SK-N-SH (cell line): ENCODE measurements at regions not wholly inside any gene's neighbourhood (a gene's known extent, or its start where the extent isn't known, plus 50 kb on each side); places are given as distances from the start of the nearest gene placed in this dataset.

ENCODE experiments used
- CTCF ChIA-PET: fragments of 300-600, 350-600 bp; formaldehyde crosslinking; extraction: SDS; loops from one replicate; lab custom pipeline; 2021; lab: Yijun Ruan, JAX
- POLR2A ChIA-PET: fragments of 350-600 bp; sonication (Branson Sonifier 250); formaldehyde crosslinking; extraction: SDS; loops from one replicate; lab custom pipeline; 2020; ENCODE audit warnings: antibody characterized with exemption, inconsistent platforms; lab: Yijun Ruan, JAX
- DNase-seq: peaks from one replicate; pipeline ENCODE4 v3.0.0; 2012
- H2AFZ ChIP-seq: fragments of 200-600 bp; sonication (generic); 2 replicates; pipeline ENCODE4 v1.8.1; 2016; ENCODE audit warnings: antibody characterized with exemption, mild to moderate bottlenecking, low read depth
- H3F3A ChIP-seq: fragments of 200-600 bp; sonication (generic); replicated peaks from 2 replicates; pipeline ENCODE3; 2016; ENCODE audit warnings: antibody characterized with exemption, mild to moderate bottlenecking; ENCODE audit not compliant: insufficient read depth
- H3K27ac ChIP-seq, 2 experiments: fragments of 200-500 bp in 1 of 2; fragments of 200-600 bp in 1 of 2; sonication (Bioruptor generic) in 1 of 2; sonication (generic), shearing (Covaris generic) in 1 of 2; 2 replicates each; pipeline versions ENCODE4 v1.5.1 to v1.6.1; 2014 to 2016; ENCODE audit warnings: low read depth in 2 of 2, inconsistent platforms in 1 of 2, low read length in 1 of 2, mild to moderate bottlenecking in 1 of 2, mixed read lengths in 1 of 2
- H3K27me3 ChIP-seq: fragments of 200-600 bp; sonication (generic), shearing (Covaris generic); 2 replicates; pipeline ENCODE4 v1.6.1; 2016; ENCODE audit warnings: mixed run types; ENCODE audit not compliant: insufficient read depth
- H3K36me3 ChIP-seq, 2 experiments: fragments of 200-500 bp in 1 of 2; fragments of 200-600 bp in 1 of 2; sonication (Bioruptor generic) in 1 of 2; sonication (generic) in 1 of 2; replicated peaks in 1 of 2; 2 replicates each; pipeline versions ENCODE3 to v1.5.1; 2014 to 2016; ENCODE audit warnings: low read length in 1 of 2, mild to moderate bottlenecking in 1 of 2; ENCODE audit not compliant: insufficient read depth in 2 of 2, control insufficient read depth in 1 of 2
- H3K4me1 ChIP-seq, 2 experiments: fragments of 200-500 bp in 1 of 2; fragments of 200-600 bp in 1 of 2; sonication (Bioruptor generic) in 1 of 2; sonication (generic), shearing (Covaris generic) in 1 of 2; 2 replicates each; pipeline versions ENCODE4 v1.5.1 to v1.6.1; 2014 to 2016; ENCODE audit warnings: low read depth in 1 of 2, low read length in 1 of 2, mixed run types in 1 of 2; ENCODE audit not compliant: insufficient read depth in 2 of 2, control insufficient read depth in 1 of 2
- H3K4me2 ChIP-seq: fragments of 200-600 bp; sonication (generic), shearing (Covaris generic); 2 replicates; pipeline ENCODE4 v1.6.1; 2017; ENCODE audit warnings: mixed run types
- H3K4me3 ChIP-seq, 2 experiments: fragments of 200-500 bp in 1 of 2; fragments of 200-600 bp in 1 of 2; sonication (Bioruptor generic) in 1 of 2; sonication (generic), shearing (Covaris generic) in 1 of 2; 2 replicates each; pipeline versions ENCODE4 v1.5.1 to v1.8.1; 2014 to 2016; ENCODE audit warnings: low read depth in 2 of 2, inconsistent platforms in 1 of 2, low read length in 1 of 2, mild to moderate bottlenecking in 1 of 2, mixed read lengths in 1 of 2, moderate library complexity in 1 of 2
- H3K79me2 ChIP-seq: fragments of 200-600 bp; sonication (generic); 2 replicates; pipeline ENCODE4 v1.8.1; 2017; ENCODE audit warnings: mild to moderate bottlenecking; ENCODE audit not compliant: insufficient read depth
- H3K9ac ChIP-seq: fragments of 200-600 bp; sonication (generic); 2 replicates; pipeline ENCODE4 v1.6.1; 2017; ENCODE audit warnings: mixed run types
- H3K9me2 ChIP-seq: fragments of 200-600 bp; sonication (generic); 2 replicates; pipeline ENCODE4 v1.6.1; 2017; ENCODE audit warnings: mixed run types
- H3K9me3 ChIP-seq: fragments of 200-600 bp; sonication (generic); 2 replicates; pipeline ENCODE4 v1.6.1; 2017; ENCODE audit warnings: mixed run types, mild to moderate bottlenecking, moderate library complexity
- H4K20me1 ChIP-seq: fragments of 200-600 bp; sonication (generic); 2 replicates; pipeline ENCODE4 v1.6.1; 2017; ENCODE audit warnings: mild to moderate bottlenecking, mixed run types; ENCODE audit not compliant: insufficient read depth
- CHD2 ChIP-seq: fragments of 150-350 bp; IDR thresholded peaks from 2 replicates; pipeline ENCODE4 v1.6.1; 2018; ENCODE audit warnings: low read length; ENCODE audit not compliant: partially characterized antibody
- EZH2phosphoT487 ChIP-seq: fragments of 200-600 bp; sonication (generic); IDR thresholded peaks from 2 replicates; pipeline ENCODE4 v1.6.1; 2017; ENCODE audit warnings: low read depth, mixed run types, mild to moderate bottlenecking, antibody characterized with exemption, moderate library complexity, borderline replicate concordance
- FOSL2 ChIP-seq: IDR thresholded peaks from 2 replicates; pipeline ENCODE4 v1.4.0; 2012; ENCODE audit warnings: low read depth, mild to moderate bottlenecking, moderate library complexity, borderline replicate concordance
- FOXJ3 ChIP-seq: sonication (generic); formaldehyde crosslinking; IDR thresholded peaks from 2 replicates; pipeline ENCODE4 v1.5.1; 2020; ENCODE audit warnings: mild to moderate bottlenecking, missing genetic modification reagents
- FOXM1 ChIP-seq: IDR thresholded peaks from 2 replicates; pipeline ENCODE4 v1.4.0; 2012; ENCODE audit warnings: low read depth, mild to moderate bottlenecking
- GATA2 ChIP-seq: sonication (generic); formaldehyde crosslinking; IDR thresholded peaks from 2 replicates; pipeline ENCODE4 v1.5.0; 2020; ENCODE audit warnings: mild to moderate bottlenecking, missing genetic modification reagents
- JUND ChIP-seq: IDR thresholded peaks from 2 replicates; pipeline ENCODE4 v1.4.0; 2012
- MEF2A ChIP-seq: IDR thresholded peaks from 2 replicates; pipeline ENCODE4 v1.4.0; 2012; ENCODE audit warnings: low read depth, borderline replicate concordance
- NRF1 ChIP-seq: IDR thresholded peaks from 2 replicates; pipeline ENCODE4 v1.6.1; 2012; ENCODE audit warnings: low read depth, mild to moderate bottlenecking, low read length
- POLR2AphosphoS5 ChIP-seq: IDR thresholded peaks from 2 replicates; pipeline ENCODE4 v1.6.1; 2012; ENCODE audit warnings: low read depth, low read length
- RCOR1 ChIP-seq: fragments of 150-350 bp; IDR thresholded peaks from 2 replicates; pipeline ENCODE4 v1.6.1; 2017; ENCODE audit warnings: antibody characterized with exemption, low read length
- TCF12 ChIP-seq: IDR thresholded peaks from 2 replicates; pipeline ENCODE4 v1.4.0; 2012
- TEAD4 ChIP-seq: IDR thresholded peaks from 2 replicates; pipeline ENCODE4 v1.4.0; 2012; ENCODE audit warnings: mild to moderate bottlenecking, borderline replicate concordance; ENCODE audit not compliant: insufficient read depth
- YY1 ChIP-seq: IDR thresholded peaks from 2 replicates; pipeline ENCODE4 v1.4.0; 2012; ENCODE audit warnings: low read depth, mild to moderate bottlenecking
- WGBS: methylation state at CpG from one replicate; pipeline ENCODE4 v1.1.6; 2017; ENCODE audit warnings: low lambda C conversion rate; 5-methylcytosine and 5-hydroxymethylcytosine counted together
- TF ChIP-seq, protein P1 (sequence below): IDR thresholded peaks from 2 replicates; pipeline ENCODE4 v1.6.1; 2012; ENCODE audit warnings: mild to moderate bottlenecking, low read depth, low read length, moderate library complexity
- TF ChIP-seq, protein P2 (sequence below): fragments of 150-350 bp; IDR thresholded peaks from 2 replicates; pipeline ENCODE4 v1.6.1; 2017; ENCODE audit warnings: antibody characterized with exemption, low read length, low read depth, borderline replicate concordance
- TF ChIP-seq, protein P3 (sequence below): IDR thresholded peaks from 2 replicates; pipeline ENCODE4 v1.4.0; 2012; ENCODE audit warnings: low read depth
- TF ChIP-seq, protein P4 (sequence below): fragments of 150-350 bp; IDR thresholded peaks from 2 replicates; pipeline ENCODE4 v1.6.1; 2016; ENCODE audit warnings: mild to moderate bottlenecking, low read depth, low read length

DNA sequence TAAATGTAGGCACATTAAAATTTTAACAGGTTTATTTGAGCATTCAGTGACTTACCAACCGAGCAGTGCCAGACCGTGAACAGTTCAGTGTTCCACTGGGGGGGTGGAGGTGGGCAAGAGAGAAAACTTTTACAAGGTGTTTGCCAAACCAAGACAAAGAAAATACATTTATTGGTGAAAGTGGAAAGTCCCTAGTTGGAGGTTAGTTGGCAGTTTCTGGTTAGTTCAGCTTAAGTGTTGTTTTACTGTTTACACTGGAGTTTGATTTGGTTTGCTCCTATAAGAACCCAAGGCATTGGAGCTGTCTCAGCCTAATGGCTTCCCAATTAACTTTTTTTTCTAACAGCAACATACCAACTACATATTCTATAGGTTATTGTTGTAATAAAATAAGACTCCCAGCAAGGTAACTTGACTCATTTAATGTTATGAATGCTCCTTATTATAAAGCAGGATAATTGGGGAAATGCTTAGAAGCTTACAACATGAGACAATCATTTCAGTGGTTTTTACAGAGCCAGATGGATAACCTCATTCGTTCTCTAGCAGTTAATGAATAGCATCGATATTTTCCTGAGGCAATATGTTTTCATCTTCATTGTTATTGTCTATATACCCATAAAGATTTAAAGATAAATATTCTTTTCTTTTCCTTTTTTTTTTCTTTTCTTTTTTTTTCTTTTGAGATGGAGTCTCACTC, 115.8 kb downstream of the ETNK1 start:
- DNase-seq, result no peak
- WGBS, result 44% methylated on average over 4 of the region's 4 CpGs
- TF ChIP-seq GATA2 (CRISPR knock-in tag) (no peak), FOXM1 (no peak), POLR2AphosphoS5 (no peak), TCF12 (no peak), JUND (no peak), TEAD4 (no peak), RCOR1 (no peak), MEF2A (no peak), YY1 (no peak), CHD2 (no peak), FOXJ3 (CRISPR knock-in tag) (no peak), NRF1 (no peak), FOSL2 (no peak), EZH2phosphoT487 (no peak)
- TF ChIP-seq, protein P1, sequence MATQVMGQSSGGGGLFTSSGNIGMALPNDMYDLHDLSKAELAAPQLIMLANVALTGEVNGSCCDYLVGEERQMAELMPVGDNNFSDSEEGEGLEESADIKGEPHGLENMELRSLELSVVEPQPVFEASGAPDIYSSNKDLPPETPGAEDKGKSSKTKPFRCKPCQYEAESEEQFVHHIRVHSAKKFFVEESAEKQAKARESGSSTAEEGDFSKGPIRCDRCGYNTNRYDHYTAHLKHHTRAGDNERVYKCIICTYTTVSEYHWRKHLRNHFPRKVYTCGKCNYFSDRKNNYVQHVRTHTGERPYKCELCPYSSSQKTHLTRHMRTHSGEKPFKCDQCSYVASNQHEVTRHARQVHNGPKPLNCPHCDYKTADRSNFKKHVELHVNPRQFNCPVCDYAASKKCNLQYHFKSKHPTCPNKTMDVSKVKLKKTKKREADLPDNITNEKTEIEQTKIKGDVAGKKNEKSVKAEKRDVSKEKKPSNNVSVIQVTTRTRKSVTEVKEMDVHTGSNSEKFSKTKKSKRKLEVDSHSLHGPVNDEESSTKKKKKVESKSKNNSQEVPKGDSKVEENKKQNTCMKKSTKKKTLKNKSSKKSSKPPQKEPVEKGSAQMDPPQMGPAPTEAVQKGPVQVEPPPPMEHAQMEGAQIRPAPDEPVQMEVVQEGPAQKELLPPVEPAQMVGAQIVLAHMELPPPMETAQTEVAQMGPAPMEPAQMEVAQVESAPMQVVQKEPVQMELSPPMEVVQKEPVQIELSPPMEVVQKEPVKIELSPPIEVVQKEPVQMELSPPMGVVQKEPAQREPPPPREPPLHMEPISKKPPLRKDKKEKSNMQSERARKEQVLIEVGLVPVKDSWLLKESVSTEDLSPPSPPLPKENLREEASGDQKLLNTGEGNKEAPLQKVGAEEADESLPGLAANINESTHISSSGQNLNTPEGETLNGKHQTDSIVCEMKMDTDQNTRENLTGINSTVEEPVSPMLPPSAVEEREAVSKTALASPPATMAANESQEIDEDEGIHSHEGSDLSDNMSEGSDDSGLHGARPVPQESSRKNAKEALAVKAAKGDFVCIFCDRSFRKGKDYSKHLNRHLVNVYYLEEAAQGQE, result no peak
- TF ChIP-seq, protein P2, sequence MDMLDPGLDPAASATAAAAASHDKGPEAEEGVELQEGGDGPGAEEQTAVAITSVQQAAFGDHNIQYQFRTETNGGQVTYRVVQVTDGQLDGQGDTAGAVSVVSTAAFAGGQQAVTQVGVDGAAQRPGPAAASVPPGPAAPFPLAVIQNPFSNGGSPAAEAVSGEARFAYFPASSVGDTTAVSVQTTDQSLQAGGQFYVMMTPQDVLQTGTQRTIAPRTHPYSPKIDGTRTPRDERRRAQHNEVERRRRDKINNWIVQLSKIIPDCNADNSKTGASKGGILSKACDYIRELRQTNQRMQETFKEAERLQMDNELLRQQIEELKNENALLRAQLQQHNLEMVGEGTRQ, result no peak
- TF ChIP-seq, protein P3, sequence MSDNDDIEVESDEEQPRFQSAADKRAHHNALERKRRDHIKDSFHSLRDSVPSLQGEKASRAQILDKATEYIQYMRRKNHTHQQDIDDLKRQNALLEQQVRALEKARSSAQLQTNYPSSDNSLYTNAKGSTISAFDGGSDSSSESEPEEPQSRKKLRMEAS, result no peak
- TF ChIP-seq, protein P4, sequence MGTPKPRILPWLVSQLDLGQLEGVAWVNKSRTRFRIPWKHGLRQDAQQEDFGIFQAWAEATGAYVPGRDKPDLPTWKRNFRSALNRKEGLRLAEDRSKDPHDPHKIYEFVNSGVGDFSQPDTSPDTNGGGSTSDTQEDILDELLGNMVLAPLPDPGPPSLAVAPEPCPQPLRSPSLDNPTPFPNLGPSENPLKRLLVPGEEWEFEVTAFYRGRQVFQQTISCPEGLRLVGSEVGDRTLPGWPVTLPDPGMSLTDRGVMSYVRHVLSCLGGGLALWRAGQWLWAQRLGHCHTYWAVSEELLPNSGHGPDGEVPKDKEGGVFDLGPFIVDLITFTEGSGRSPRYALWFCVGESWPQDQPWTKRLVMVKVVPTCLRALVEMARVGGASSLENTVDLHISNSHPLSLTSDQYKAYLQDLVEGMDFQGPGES, result no peak
- TF ChIP-seq, all 33 proteins: peak for 0

More for the DNA sequence above, 115.8 kb downstream of the ETNK1 start:
- Histone ChIP-seq H4K20me1 (no peaks in the 10 kb centered on the region), H3K4me3 (no peak overlapping the region), H3K9ac (no peak overlapping the region), H3K9me2 (no peaks in the 10 kb centered on the region), H3K4me1 (no peaks in the 10 kb centered on the region), H3K79me2 (no peaks in the 10 kb centered on the region), H3K27me3 (no peaks in the 10 kb centered on the region), H3K4me2 (no peak overlapping the region), H2AFZ (no peak overlapping the region), H3K27ac (no peak overlapping the region), H3K9me3 (no peaks in the 10 kb centered on the region), H3F3A (no peaks in the 10 kb centered on the region), H3K36me3 (no peaks in the 10 kb centered on the region)
- ChIA-PET CTCF (no interaction called here), POLR2A (no interaction called here)
